ENCODE measurements at regions not wholly inside any gene's neighbourhood (a gene's known extent, or its start where the extent isn't known, plus 50 kb on each side); places are given as distances from the start of the nearest gene placed in this dataset.

DNA sequence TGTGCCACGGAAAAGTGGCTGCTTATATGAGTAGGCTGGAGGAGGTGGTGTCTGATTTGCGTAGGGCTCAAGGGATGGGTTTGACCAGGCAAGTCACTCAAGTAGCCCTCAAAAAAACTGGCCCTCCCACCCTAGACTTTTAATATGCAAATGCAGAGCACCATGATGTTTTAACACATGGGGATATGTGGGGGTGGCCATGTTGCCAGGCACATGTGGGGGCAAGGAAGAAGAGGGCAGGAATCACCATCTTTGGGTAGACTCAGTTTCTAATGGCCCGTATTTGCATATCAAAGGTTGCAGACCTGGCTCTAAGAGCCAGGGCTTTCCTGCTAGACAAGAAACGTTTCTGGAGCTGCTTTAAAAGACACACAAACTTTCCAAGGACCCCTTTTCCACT is 307.2 kb upstream of the NDN start:
- Histone ChIP-seq H3K4me2 (no peak overlapping the region), H4K20me1 (no peaks in the 10 kb centered on the region), H3K9ac (no peak overlapping the region), H3K9me3 (replicated peaks in 1 of 11) (peaks cover 29 to 39% (median 33%) of the 10 kb centered on the region in 11 experiments), H3K27me3 (no peaks in the 10 kb centered on the region), H3K4me1 (no peaks in the 10 kb centered on the region), H3K36me3 (no peaks in the 10 kb centered on the region), H3K27ac (no peak overlapping the region), H3K4me3 (no peak overlapping the region)
- no peak for TF ChIP-seq Cebpa-rat (IDR thresholded peaks at IDR 0.05)

DNA sequence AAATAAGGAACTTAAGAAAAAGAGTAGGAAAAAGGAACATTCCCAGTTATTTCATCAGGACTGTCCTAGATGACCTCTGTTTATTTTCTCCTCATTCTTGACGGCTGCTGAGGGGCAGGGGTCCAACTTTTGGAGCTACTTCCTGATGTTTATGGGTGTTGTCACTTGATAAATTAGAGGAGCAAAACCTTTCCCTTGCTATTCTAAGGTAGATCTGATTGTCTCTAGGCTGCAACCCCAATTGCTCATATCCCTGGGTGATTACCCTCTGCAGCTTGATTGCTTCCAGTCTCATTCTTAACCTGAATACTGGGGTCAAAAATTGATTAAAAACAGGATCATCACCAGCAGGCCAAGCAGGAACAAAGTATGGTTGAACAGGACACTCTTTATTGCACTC is 311.0 kb upstream of the NDN start:
- H3K9ac ChIP-seq: no peak overlapping the region
- H4K20me1 ChIP-seq: no peaks in the 10 kb centered on the region
- H3K27me3 ChIP-seq: no peaks in the 10 kb centered on the region
- H3K4me1 ChIP-seq: no peaks in the 10 kb centered on the region
- H3K36me3 ChIP-seq: no peaks in the 10 kb centered on the region
- peaks cover 23 to 37% (median 30%) of the 10 kb centered on the region in 11 experiments for H3K9me3 ChIP-seq (replicated peaks in 1 of 11)
- H3K27ac ChIP-seq: no peak overlapping the region
- no peak overlapping the region for H3K4me2 ChIP-seq
- TF ChIP-seq Cebpa-rat (IDR thresholded peaks at IDR 0.05): no peak
- no peak overlapping the region for H3K4me3 ChIP-seq

DNA sequence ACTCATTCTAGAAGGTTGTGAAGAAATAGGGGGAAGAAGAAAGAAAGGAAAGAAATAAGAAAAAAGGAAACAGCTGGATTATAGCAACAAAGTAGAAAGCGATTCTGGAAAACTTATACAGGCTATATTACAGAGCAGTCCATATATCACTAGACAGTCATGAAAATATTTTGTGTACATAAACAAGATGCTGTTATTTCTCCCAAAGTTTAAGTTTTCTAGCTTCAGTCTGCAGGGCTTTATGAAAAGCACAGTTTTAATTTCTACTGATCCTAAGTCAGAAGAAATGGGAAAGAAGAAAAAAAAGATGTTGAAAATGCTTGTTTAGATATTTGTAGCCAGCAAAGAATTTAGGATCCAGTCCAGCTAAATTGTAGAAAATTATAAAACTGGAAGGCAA is 321.4 kb upstream of the NDN start:
- no peak for TF ChIP-seq Cebpa-rat (IDR thresholded peaks at IDR 0.05)
- Histone ChIP-seq H3K9ac (no peak overlapping the region), H3K4me1 (no peaks in the 10 kb centered on the region), H3K27me3 (no peaks in the 10 kb centered on the region), H3K4me3 (no peak overlapping the region), H3K9me3 (replicated peaks in 1 of 11) (peaks cover 6 to 15% (median 8%) of the 10 kb centered on the region in 11 experiments; a peak in 18 of 22 replicates), H4K20me1 (no peaks in the 10 kb centered on the region), H3K4me2 (no peak overlapping the region), H3K27ac (no peak overlapping the region), H3K36me3 (no peaks in the 10 kb centered on the region)

DNA sequence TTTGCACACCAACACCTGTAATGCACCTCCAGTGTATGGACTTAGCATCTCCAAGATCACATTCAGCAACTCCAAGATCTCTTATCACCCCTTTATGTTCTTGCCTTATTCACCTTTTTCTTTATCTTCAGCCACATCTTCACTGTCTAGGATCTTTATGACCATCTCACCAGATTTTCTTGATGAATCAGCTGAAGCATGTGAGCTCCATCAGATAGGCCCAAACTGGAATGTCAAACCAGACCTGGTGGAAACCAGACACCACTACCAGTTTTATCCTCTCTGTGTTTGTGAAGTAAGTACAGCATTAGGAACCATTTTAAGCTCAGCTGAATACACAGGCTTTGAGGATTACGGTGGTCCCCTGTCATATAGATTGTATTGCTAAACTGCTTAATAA is 330.4 kb upstream of the NDN start:
- Histone ChIP-seq H3K4me3 (no peak overlapping the region), H3K9me3 (replicated peaks in 1 of 11) (no peaks in the 10 kb centered on the region), H3K27me3 (no peaks in the 10 kb centered on the region), H3K27ac (no peak overlapping the region), H3K4me1 (no peaks in the 10 kb centered on the region), H3K4me2 (no peak overlapping the region), H3K9ac (no peak overlapping the region), H3K36me3 (no peaks in the 10 kb centered on the region), H4K20me1 (no peaks in the 10 kb centered on the region)
- TF ChIP-seq Cebpa-rat (IDR thresholded peaks at IDR 0.05): no peak

DNA sequence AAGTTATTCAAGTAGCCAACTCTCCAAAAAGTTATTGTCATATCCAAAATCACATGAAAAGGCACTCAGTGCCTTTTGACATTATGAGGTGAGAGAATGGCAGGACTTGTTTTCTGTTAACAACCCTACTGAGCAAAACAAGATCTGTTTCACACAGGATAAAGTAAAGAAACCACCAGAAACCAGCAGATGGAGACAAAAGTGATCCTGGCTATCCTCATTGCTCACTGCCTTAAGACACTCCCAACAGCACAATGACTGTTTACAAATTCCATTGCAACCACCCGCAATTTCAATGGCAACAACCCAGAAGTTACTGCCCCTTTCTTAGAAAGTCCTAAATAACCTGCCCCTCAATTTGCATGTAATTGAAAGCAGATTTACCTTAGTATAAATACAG is 352.6 kb upstream of the NDN start:
- H3K9me3 ChIP-seq (replicated peaks in 1 of 11): peaks cover 1 to 18% (median 9%) of the 10 kb centered on the region in 11 experiments; a peak in 20 of 22 replicates
- no peak for TF ChIP-seq Cebpa-rat (IDR thresholded peaks at IDR 0.05)
- H3K4me3 ChIP-seq: no peak overlapping the region

DNA sequence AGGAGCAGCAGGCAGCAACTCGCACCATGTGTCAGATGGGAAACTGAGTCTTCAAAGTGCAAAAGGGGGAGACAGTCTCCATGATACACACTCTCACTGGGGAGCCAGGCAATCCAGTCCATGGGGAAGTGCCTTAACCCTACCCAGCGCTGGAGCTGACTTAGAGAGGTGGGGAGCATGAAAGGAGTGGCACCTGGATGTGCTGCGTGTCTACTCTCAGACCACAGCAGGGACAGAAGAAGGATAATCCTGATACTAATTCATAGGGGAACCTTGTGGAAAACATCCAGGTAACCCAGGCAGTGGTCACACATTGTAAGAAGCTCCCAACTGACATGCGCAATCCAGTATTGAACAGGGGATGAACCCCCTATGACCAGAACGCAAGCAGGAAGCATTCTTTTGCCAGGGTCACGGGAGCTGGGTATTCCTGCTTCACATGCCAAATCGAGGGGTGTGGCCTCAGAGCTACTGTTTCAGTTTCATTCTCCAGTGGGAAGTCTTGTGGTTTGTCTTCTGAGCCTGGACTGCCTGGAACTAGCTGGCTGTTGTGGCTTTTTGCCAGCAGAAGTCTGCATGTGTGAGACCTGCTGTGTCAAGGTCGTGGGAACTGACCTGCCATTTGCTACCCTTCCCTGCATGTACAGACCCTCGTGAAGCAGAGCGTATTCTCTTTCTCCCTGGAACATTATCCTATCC is 367.6 kb upstream of the NDN start:
- H3K27me3 ChIP-seq: no peaks in the 10 kb centered on the region
- no peaks in the 10 kb centered on the region for H4K20me1 ChIP-seq
- TF ChIP-seq Cebpa-rat (IDR thresholded peaks at IDR 0.05): no peak
- H3K9me3 ChIP-seq (replicated peaks in 1 of 11): no peaks in the 10 kb centered on the region
- no peak overlapping the region for H3K4me3 ChIP-seq
- H3K4me2 ChIP-seq: peak overlapping the region in 10 of 11 experiments; percentile 0 to 85 (median 48); a peak in 16 of 22 replicates
- no peaks in the 10 kb centered on the region for H3K36me3 ChIP-seq
- peaks cover 7 to 20% (median 9%) of the 10 kb centered on the region in 10 experiments; a peak in 16 of 20 replicates for H3K4me1 ChIP-seq
- H3K9ac ChIP-seq: no peak overlapping the region
- H3K27ac ChIP-seq: peak overlapping the region in 1 of 11 experiments; percentile 29; a peak in 3 of 22 replicates

More for the DNA sequence above, 352.6 kb upstream of the NDN start:
- H3K27ac ChIP-seq: no peak overlapping the region
- no peaks in the 10 kb centered on the region for H3K27me3 ChIP-seq
- H3K4me2 ChIP-seq: no peak overlapping the region
- no peaks in the 10 kb centered on the region for H4K20me1 ChIP-seq
- H3K9ac ChIP-seq: no peak overlapping the region
- H3K4me1 ChIP-seq: no peaks in the 10 kb centered on the region
- H3K36me3 ChIP-seq: no peaks in the 10 kb centered on the region

DNA sequence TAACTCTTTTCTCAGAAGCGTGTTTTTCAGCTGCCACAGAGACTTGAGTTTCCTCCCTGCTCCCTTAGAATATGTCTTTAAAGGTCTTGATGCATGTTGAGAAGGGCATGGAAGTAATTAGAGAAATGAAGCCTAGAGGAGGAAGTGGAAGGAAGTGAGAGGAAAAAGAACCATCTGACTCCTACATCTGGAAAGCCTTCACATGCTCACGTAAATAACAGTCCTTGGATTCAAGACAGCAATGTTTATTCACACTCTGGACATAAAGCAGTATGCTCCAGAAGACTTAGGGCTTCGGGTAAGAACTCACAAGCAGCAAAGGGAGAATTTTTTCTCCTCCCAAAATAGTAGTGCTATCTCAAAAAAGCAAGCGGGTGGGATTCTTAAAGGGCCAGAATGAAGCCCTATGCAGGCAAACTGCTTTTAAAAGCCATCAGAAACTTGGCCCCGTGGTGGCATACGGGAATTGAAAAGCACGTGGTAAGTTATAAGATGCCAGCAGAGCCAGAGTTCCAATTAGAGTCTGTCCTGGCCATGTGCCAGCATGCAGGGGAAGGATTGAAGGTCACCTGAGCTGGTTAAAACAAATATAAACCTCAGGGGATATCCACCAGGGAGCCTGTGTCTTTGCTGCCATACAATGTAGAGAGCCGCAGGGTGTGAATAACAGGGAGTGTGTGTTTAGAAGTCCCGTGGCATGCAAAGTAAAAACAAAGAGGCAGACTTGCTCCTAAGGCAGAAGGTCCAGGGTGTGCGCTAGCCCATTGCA is 380.8 kb upstream of the NDN start:
- no peaks in the 10 kb centered on the region for H3K36me3 ChIP-seq
- H3K4me1 ChIP-seq: no peaks in the 10 kb centered on the region
- H3K27me3 ChIP-seq: no peaks in the 10 kb centered on the region
- no peaks in the 10 kb centered on the region for H4K20me1 ChIP-seq
- no peak for TF ChIP-seq Cebpa-rat (IDR thresholded peaks at IDR 0.05)
- no peak overlapping the region for H3K27ac ChIP-seq
- no peak overlapping the region for H3K4me2 ChIP-seq
- H3K9me3 ChIP-seq (replicated peaks in 1 of 11): peaks cover 10 to 26% (median 16%) of the 10 kb centered on the region in 11 experiments; a peak in 19 of 22 replicates
- H3K4me3 ChIP-seq: no peak overlapping the region
- H3K9ac ChIP-seq: no peak overlapping the region

DNA sequence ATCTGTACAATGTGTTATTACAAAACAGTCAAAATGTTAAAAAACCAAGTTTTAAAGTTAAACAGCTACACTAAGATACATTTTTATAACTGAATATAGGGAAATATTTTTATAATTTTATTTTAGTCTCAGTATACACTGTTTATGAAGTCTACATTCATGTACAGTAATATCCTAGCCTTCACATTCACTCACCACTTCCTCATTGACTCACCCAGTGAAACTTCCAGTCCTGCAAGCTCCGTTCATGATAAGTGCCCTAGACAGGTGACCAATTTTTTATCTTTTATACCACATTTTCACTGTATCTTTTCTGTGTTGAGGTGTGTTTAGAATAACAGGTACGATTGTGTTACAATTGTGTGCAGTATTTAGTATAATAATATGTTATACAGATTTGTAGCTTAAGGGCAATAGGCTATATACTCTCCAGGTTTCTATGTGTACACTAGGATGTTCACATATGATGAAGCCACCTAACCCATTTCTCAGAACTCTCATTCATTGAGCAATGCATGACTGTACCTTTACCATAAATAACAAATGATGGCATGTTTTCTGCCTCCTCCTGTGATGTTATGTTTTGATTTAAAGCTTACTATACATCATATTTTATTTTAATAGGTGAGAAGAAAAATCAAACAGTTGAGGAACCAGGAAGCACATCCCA is 388.4 kb upstream of the NDN start:
- no peaks in the 10 kb centered on the region for H3K27me3 ChIP-seq
- H3K36me3 ChIP-seq: no peaks in the 10 kb centered on the region
- H3K27ac ChIP-seq: no peak overlapping the region; a peak in 2 of 22 replicates
- peak overlapping the region in 4 of 11 experiments; percentile 0 to 40 (median 8); a peak in 3 of 22 replicates for H3K4me2 ChIP-seq
- H3K4me1 ChIP-seq: peaks cover 0 to 30% (median 5%) of the 10 kb centered on the region in 10 experiments; a peak in 11 of 20 replicates
- no peaks in the 10 kb centered on the region for H4K20me1 ChIP-seq
- H3K4me3 ChIP-seq: no peak overlapping the region
- H3K9ac ChIP-seq: no peak overlapping the region
- TF ChIP-seq Cebpa-rat (IDR thresholded peaks at IDR 0.05): no peak
- peaks cover 18 to 26% (median 23%) of the 10 kb centered on the region in 11 experiments for H3K9me3 ChIP-seq (replicated peaks in 1 of 11)
